HG03354 (cell line): ENCODE measurements at regions not wholly inside any gene's neighbourhood (a gene's known extent, or its start where the extent isn't known, plus 50 kb on each side); places are given as distances from the start of the nearest gene placed in this dataset.

Source experiments
- ATAC-seq: cut with Tn5 transposase; IDR thresholded peaks from one replicate; pipeline ENCODE4 v1.9.1; 2021; ENCODE audit warnings: mild to moderate bottlenecking; ENCODE audit not compliant: unreplicated experiment, poor library complexity, severe bottlenecking

- ATAC-seq: no peak
These were observed 135.9 kb downstream of the OLIG3 start for GRCh38 chr6:137358273-137358672.

GRCh38 chr6:137357948-137358266 lies 136.3 kb downstream of the OLIG3 start:
- ATAC-seq: no peak

GRCh38 chr6:137357263-137357947 lies 136.8 kb downstream of the OLIG3 start:
- ATAC-seq: no peak

GRCh38 chr6:137353842-137354397 lies 134.7 kb upstream of the IFNGR1 start:
- no peak for ATAC-seq

GRCh38 chr6:137353346-137353745 lies 134.2 kb upstream of the IFNGR1 start:
- no peak for ATAC-seq

GRCh38 chr6:137352859-137353258 lies 133.7 kb upstream of the IFNGR1 start:
- no peak for ATAC-seq

- ATAC-seq: no peak
These were observed 132.7 kb upstream of the IFNGR1 start for GRCh38 chr6:137351890-137352289.

GRCh38 chr6:137350857-137351256 lies 131.7 kb upstream of the IFNGR1 start:
- ATAC-seq: no peak

- no peak for ATAC-seq
These were observed 131.0 kb upstream of the IFNGR1 start for GRCh38 chr6:137349856-137350830.

GRCh38 chr6:137348777-137349176 lies 129.6 kb upstream of the IFNGR1 start:
- no peak for ATAC-seq

- ATAC-seq: no peak
These were observed 124.1 kb upstream of the IFNGR1 start for GRCh38 chr6:137343241-137343640.

GRCh38 chr6:137342607-137343190 lies 123.5 kb upstream of the IFNGR1 start:
- ATAC-seq: no peak

- ATAC-seq: no peak
These were observed 122.6 kb upstream of the IFNGR1 start for GRCh38 chr6:137341681-137342195.

GRCh38 chr6:137339929-137340559 lies 120.9 kb upstream of the IFNGR1 start:
- no peak for ATAC-seq

GRCh38 chr6:137334884-137335283 lies 115.7 kb upstream of the IFNGR1 start:
- ATAC-seq: no peak

- no peak for ATAC-seq
These were observed 114.9 kb upstream of the IFNGR1 start for GRCh38 chr6:137334094-137334493.

GRCh38 chr6:137332637-137333280 lies 113.6 kb upstream of the IFNGR1 start:
- ATAC-seq: no peak

GRCh38 chr6:137323860-137324259 lies 104.7 kb upstream of the IFNGR1 start:
- ATAC-seq: no peak

GRCh38 chr6:137320271-137320670 lies 101.1 kb upstream of the IFNGR1 start:
- ATAC-seq: no peak
